ENCODE measurements at regions not wholly inside any gene's neighbourhood (a gene's known extent, or its start where the extent isn't known, plus 50 kb on each side); places are given as distances from the start of the nearest gene placed in this dataset.

DNA sequence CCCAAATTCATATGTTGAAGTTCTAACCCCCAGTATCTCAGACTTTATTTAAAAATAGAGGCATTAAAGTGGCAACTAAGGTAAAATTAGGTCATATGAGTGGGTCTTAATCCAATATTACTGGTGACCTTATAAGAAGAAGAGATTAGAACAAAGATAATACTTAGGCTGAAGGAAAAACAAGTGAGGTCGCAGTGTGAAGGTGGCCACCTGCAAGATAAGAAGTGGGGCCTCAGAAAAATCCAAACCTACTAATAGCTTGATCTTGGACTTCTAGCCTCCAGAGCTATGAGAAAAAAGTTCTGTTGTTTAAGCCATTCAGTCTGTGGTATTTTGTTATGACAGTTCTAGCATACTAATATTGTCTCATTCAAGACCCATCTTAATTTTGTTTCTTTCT, 159.9 kb upstream of the PEX5L start:
- Histone ChIP-seq H3K9me3 (ENCODE audit: low read depth, low read length, poor library complexity, severe bottlenecking) (no peaks in the 10 kb centered on the region), H3K27ac (ENCODE audit: low read depth, low read length, poor library complexity, severe bottlenecking) (no peak overlapping the region), H3K4me3 (ENCODE audit: low read depth, low read length, poor library complexity, severe bottlenecking) (no peak overlapping the region), H3K36me3 (ENCODE audit: insufficient read depth, low read length, poor library complexity, severe bottlenecking) (no peaks in the 10 kb centered on the region), H3K4me1 (ENCODE audit: insufficient read depth, low read length, poor library complexity, severe bottlenecking) (no peaks in the 10 kb centered on the region), H3K27me3 (replicated peaks; ENCODE audit: insufficient read depth, low read depth, low read length, poor library complexity) (peaks cover 53% of the 10 kb centered on the region)
- POLR2A ChIA-PET (ENCODE audit: low non-redundant PET): no interaction called here
- no TSS peak for BruUV-seq (replicated peaks)
- intact Hi-C loops (cut with micrococcal nuclease; ENCODE audit: unreplicated experiment): no loop called here
- DNase-seq (ENCODE audit: low spot score): no peak
- TF ChIP-seq EZH2 (IDR thresholded peaks at IDR 0.05; ENCODE audit: borderline replicate concordance, low read depth, low read length, poor library complexity, severe bottlenecking): no peak
- TF ChIP-seq, protein P1, sequence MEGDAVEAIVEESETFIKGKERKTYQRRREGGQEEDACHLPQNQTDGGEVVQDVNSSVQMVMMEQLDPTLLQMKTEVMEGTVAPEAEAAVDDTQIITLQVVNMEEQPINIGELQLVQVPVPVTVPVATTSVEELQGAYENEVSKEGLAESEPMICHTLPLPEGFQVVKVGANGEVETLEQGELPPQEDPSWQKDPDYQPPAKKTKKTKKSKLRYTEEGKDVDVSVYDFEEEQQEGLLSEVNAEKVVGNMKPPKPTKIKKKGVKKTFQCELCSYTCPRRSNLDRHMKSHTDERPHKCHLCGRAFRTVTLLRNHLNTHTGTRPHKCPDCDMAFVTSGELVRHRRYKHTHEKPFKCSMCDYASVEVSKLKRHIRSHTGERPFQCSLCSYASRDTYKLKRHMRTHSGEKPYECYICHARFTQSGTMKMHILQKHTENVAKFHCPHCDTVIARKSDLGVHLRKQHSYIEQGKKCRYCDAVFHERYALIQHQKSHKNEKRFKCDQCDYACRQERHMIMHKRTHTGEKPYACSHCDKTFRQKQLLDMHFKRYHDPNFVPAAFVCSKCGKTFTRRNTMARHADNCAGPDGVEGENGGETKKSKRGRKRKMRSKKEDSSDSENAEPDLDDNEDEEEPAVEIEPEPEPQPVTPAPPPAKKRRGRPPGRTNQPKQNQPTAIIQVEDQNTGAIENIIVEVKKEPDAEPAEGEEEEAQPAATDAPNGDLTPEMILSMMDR (conservative IDR thresholded peaks at IDR 0.05; ENCODE audit: low read depth, low read length): no peak
- CTCF ChIA-PET: no interaction called here

DNA sequence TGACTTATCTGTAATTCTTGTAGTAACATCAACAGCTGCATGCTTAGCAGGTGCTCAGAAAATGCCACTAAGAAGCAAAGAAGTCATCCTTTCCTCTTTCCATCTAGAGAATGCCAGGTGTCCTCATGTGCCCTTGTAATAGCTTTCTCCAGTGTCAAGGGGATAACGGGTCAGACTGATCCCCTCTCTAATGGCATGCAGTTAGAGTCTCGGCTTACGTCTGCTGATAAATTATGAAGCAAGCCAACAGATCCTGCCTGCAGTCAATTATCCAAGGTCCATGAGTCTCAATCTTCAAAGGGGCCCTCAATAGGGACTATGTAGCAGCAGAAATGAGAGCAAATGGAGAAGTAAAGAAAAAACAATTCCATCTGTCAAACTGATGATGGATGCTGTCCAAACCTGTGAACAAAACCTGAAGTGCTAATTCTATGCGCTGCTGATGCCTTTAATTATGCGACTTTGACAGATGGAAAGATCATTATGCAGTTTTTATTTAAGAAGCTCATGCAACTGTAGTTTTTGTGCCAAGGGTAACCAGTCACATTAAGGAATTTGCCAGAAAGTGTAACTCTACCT, 162.8 kb upstream of the PEX5L start:
- intact Hi-C loops (cut with micrococcal nuclease; ENCODE audit: unreplicated experiment): no loop called here
- no TSS peak for BruUV-seq (replicated peaks)
- H3K36me3 ChIP-seq (ENCODE audit: insufficient read depth, low read length, poor library complexity, severe bottlenecking): no peaks in the 10 kb centered on the region
- no peaks in the 10 kb centered on the region for H3K9me3 ChIP-seq (ENCODE audit: low read depth, low read length, poor library complexity, severe bottlenecking)
- DNase-seq (ENCODE audit: low spot score): no peak
- peaks cover 53% of the 10 kb centered on the region for H3K27me3 ChIP-seq (replicated peaks; ENCODE audit: insufficient read depth, low read depth, low read length, poor library complexity)
- no peak overlapping the region for H3K27ac ChIP-seq (ENCODE audit: low read depth, low read length, poor library complexity, severe bottlenecking)
- H3K4me3 ChIP-seq (ENCODE audit: low read depth, low read length, poor library complexity, severe bottlenecking): no peak overlapping the region
- H3K4me1 ChIP-seq (ENCODE audit: insufficient read depth, low read length, poor library complexity, severe bottlenecking): no peaks in the 10 kb centered on the region
- ChIA-PET POLR2A (ENCODE audit: low non-redundant PET) (no interaction called here), CTCF (no interaction called here)
- TF ChIP-seq EZH2 (IDR thresholded peaks at IDR 0.05; ENCODE audit: borderline replicate concordance, low read depth, low read length, poor library complexity, severe bottlenecking): no peak
- TF ChIP-seq, protein P1 (conservative IDR thresholded peaks at IDR 0.05; ENCODE audit: low read depth, low read length): no peak

- no peaks in the 10 kb centered on the region for H3K4me1 ChIP-seq (ENCODE audit: insufficient read depth, low read length, poor library complexity, severe bottlenecking)
- H3K4me3 ChIP-seq (ENCODE audit: low read depth, low read length, poor library complexity, severe bottlenecking): no peak overlapping the region
- ChIA-PET CTCF (no interaction called here), POLR2A (ENCODE audit: low non-redundant PET) (no interaction called here)
- DNase-seq (ENCODE audit: low spot score): no peak
- TF ChIP-seq, protein P1 (conservative IDR thresholded peaks at IDR 0.05; ENCODE audit: low read depth, low read length): no peak
- TF ChIP-seq EZH2 (IDR thresholded peaks at IDR 0.05; ENCODE audit: borderline replicate concordance, low read depth, low read length, poor library complexity, severe bottlenecking): no peak
- H3K27ac ChIP-seq (ENCODE audit: low read depth, low read length, poor library complexity, severe bottlenecking): no peak overlapping the region
- no TSS peak for BruUV-seq (replicated peaks)
- no peaks in the 10 kb centered on the region for H3K9me3 ChIP-seq (ENCODE audit: low read depth, low read length, poor library complexity, severe bottlenecking)
- H3K27me3 ChIP-seq (replicated peaks; ENCODE audit: insufficient read depth, low read depth, low read length, poor library complexity): no peaks in the 10 kb centered on the region
- H3K36me3 ChIP-seq (ENCODE audit: insufficient read depth, low read length, poor library complexity, severe bottlenecking): no peaks in the 10 kb centered on the region
- intact Hi-C loops (cut with micrococcal nuclease; ENCODE audit: unreplicated experiment): no loop called here
These were observed 179.1 kb upstream of the PEX5L start for GRCh38 chr3:180215866-180216265.
